BE2C (cell line): ENCODE measurements at regions not wholly inside any gene's neighbourhood (a gene's known extent, or its start where the extent isn't known, plus 50 kb on each side); places are given as distances from the start of the nearest gene placed in this dataset.

Experiments used
- DNase-seq: peaks from one replicate; pipeline ENCODE4 v3.0.0-alpha.2; 2020
- H3K27me3 ChIP-seq: fragments of 250-450 bp; sonication (Bioruptor Pico); 2 replicates; pipeline ENCODE4 v1.5.1; 2020; ENCODE audit warnings: mild to moderate bottlenecking
- H3K36me3 ChIP-seq: fragments of 250-450 bp; sonication (Bioruptor Pico); 2 replicates; pipeline ENCODE4 v1.5.1; 2020; ENCODE audit warnings: mild to moderate bottlenecking
- H3K4me1 ChIP-seq: fragments of 250-450 bp; sonication (Bioruptor Pico); 2 replicates; pipeline ENCODE4 v1.5.1; 2020
- H3K4me3 ChIP-seq: 2 replicates; pipeline ENCODE4 v1.5.1; 2011; ENCODE audit warnings: low read depth, low read length
- H3K9me3 ChIP-seq: fragments of 250-450 bp; sonication (Bioruptor Pico); 2 replicates; pipeline ENCODE4 v1.5.1; 2020
- CTCF ChIP-seq: IDR thresholded peaks from 2 replicates; pipeline ENCODE4 v1.5.1; 2012; ENCODE audit warnings: mild to moderate bottlenecking, low read depth, low read length

- H3K4me3 ChIP-seq, result no peak overlapping the region
- DNase-seq, result no peak
- H3K27me3 ChIP-seq, result no peaks in the 10 kb centered on the region
- TF ChIP-seq CTCF, result no peak
- H3K4me1 ChIP-seq, result no peaks in the 10 kb centered on the region
- no peaks in the 10 kb centered on the region for H3K36me3 ChIP-seq
- H3K9me3 ChIP-seq, result no peaks in the 10 kb centered on the region
Observed at GRCh38 chr9:82467436-82467835, 478.9 kb downstream of the SPATA31D1 start.

GRCh38 chr9:82474235-82474634 lies 485.7 kb downstream of the SPATA31D1 start:
- H3K4me1 ChIP-seq, result no peaks in the 10 kb centered on the region
- TF ChIP-seq CTCF, result no peak
- H3K9me3 ChIP-seq, result no peaks in the 10 kb centered on the region
- no peak overlapping the region for H3K4me3 ChIP-seq
- no peak for DNase-seq
- no peaks in the 10 kb centered on the region for H3K27me3 ChIP-seq
- H3K36me3 ChIP-seq, result no peaks in the 10 kb centered on the region

GRCh38 chr9:82475584-82476301 lies 487.2 kb downstream of the SPATA31D1 start:
- no peaks in the 10 kb centered on the region for H3K27me3 ChIP-seq
- H3K9me3 ChIP-seq, result no peaks in the 10 kb centered on the region
- DNase-seq, result no peak
- H3K4me1 ChIP-seq, result no peaks in the 10 kb centered on the region
- H3K36me3 ChIP-seq, result no peaks in the 10 kb centered on the region
- no peak overlapping the region for H3K4me3 ChIP-seq
- TF ChIP-seq CTCF, result no peak

- DNase-seq, result no peak
- Histone ChIP-seq H3K36me3 (no peaks in the 10 kb centered on the region), H3K27me3 (no peaks in the 10 kb centered on the region), H3K9me3 (no peaks in the 10 kb centered on the region), H3K4me3 (no peak overlapping the region), H3K4me1 (no peaks in the 10 kb centered on the region)
- TF ChIP-seq CTCF, result no peak
Observed at GRCh38 chr9:82480921-82481320, 492.3 kb downstream of the SPATA31D1 start.

- Histone ChIP-seq H3K9me3 (no peaks in the 10 kb centered on the region), H3K4me1 (peaks cover 5% of the 10 kb centered on the region; the same call in 1 of the 2 replicates), H3K4me3 (no peak overlapping the region), H3K36me3 (no peaks in the 10 kb centered on the region), H3K27me3 (no peaks in the 10 kb centered on the region)
- no peak for TF ChIP-seq CTCF
- no peak for DNase-seq
Observed at GRCh38 chr9:82487935-82488312, 499.4 kb downstream of the SPATA31D1 start.

GRCh38 chr9:82488313-82489200 lies 500.0 kb downstream of the SPATA31D1 start:
- Histone ChIP-seq H3K9me3 (no peaks in the 10 kb centered on the region), H3K4me1 (peaks cover 5% of the 10 kb centered on the region; the same call in 1 of the 2 replicates), H3K36me3 (no peaks in the 10 kb centered on the region), H3K27me3 (no peaks in the 10 kb centered on the region), H3K4me3 (no peak overlapping the region)
- DNase-seq, result peak; percentile 18
- no peak for TF ChIP-seq CTCF
